Erythroblast (primary cell): ENCODE measurements at regions not wholly inside any gene's neighbourhood (a gene's known extent, or its start where the extent isn't known, plus 50 kb on each side); places are given as distances from the start of the nearest gene placed in this dataset.

Source experiments
- GATA1 ChIP-seq: IDR thresholded peaks from 2 replicates; pipeline ENCODE4 v1.6.1; 2011; ENCODE audit warnings: low read depth, mild to moderate bottlenecking, control low read depth, low read length, moderate library complexity
- POLR2A ChIP-seq: IDR thresholded peaks from 2 replicates; pipeline ENCODE4 v1.6.1; 2011; ENCODE audit warnings: mild to moderate bottlenecking, low read length

DNA sequence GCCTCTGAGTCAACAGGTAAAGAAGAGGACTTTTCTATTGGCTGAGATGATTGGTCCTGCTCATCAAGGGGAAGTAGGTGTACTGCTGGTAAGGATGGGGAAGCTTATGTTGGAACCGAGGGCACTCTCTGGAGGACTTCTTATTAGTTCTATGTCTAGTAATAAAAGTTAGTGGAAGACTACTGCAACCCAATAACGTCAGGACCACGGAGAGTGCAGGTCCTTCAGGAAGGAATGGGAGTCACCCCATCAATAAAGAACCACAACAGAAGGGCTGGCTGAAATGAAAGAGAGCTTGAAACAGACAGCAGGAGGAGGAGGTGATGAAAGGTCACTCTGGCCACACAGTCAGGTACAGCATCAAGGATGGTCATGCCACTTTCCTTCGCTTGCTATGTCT lies 68.8 kb upstream of the PRR23E start:
- TF ChIP-seq POLR2A (no peak), GATA1 (no peak)
